PC-3 (cell line): ENCODE measurements at regions not wholly inside any gene's neighbourhood (a gene's known extent, or its start where the extent isn't known, plus 50 kb on each side); places are given as distances from the start of the nearest gene placed in this dataset.

Experiments
- ATAC-seq: fragments of 200-7000 bp; cut with Tn5 transposase; 2 replicates; pipeline ENCODE4 v1.9.1; 2020; ENCODE audit warnings: mild to moderate bottlenecking, moderate library complexity
- BruUV-seq: library from RNA; stranded (reverse); fragments of 400-500 nt; replicated peaks from 2 replicates; lab custom pipeline; 2021; lab: Mats Ljungman, UMichigan
- CTCF ChIA-PET: fragments of 300-600 bp; sonication (Branson Sonifier 250); formaldehyde crosslinking; loops from one replicate; lab custom pipeline; 2022; ENCODE audit warnings: antibody characterized with exemption; lab: Charles Lee
- POLR2A ChIA-PET: fragments of 300-600 bp; sonication (Branson Sonifier 250); formaldehyde crosslinking; loops from one replicate; lab custom pipeline; 2022; ENCODE audit warnings: antibody characterized with exemption; ENCODE audit not compliant: unreplicated experiment; lab: Charles Lee
- DNase-seq: peaks from one replicate; pipeline ENCODE4 v3.0.0-alpha.2; 2015
- H2AFZ ChIP-seq: fragments of 300-600 bp; sonication (generic); 2 replicates; pipeline ENCODE4 v1.6.0; 2016; ENCODE audit warnings: antibody characterized with exemption, low read length
- H3F3A ChIP-seq: fragments of 300-600 bp; sonication (generic); one replicate; pipeline ENCODE4 v1.6.0; 2017; ENCODE audit warnings: antibody characterized with exemption, low read length, control low read depth, mild to moderate bottlenecking; ENCODE audit not compliant: unreplicated experiment
- H3K27ac ChIP-seq: fragments of 300-600 bp; sonication (generic); 2 replicates; pipeline ENCODE4 v1.5.1; 2016; ENCODE audit warnings: mild to moderate bottlenecking, low read length
- H3K27me3 ChIP-seq: fragments of 300-600 bp; sonication (generic); 2 replicates; pipeline ENCODE4 v1.6.1; 2016; ENCODE audit warnings: low read length, mixed read lengths
- H3K36me3 ChIP-seq: fragments of 300-600 bp; sonication (generic); 2 replicates; pipeline ENCODE4 v1.6.1; 2016; ENCODE audit warnings: low read depth, mixed run types, low read length, mixed read lengths
- H3K4me1 ChIP-seq: fragments of 300-600 bp; sonication (generic); 2 replicates; pipeline ENCODE4 v1.5.1; 2016; ENCODE audit warnings: low read length; ENCODE audit not compliant: insufficient read depth
- H3K4me2 ChIP-seq: fragments of 300-600 bp; sonication (generic); 2 replicates; pipeline ENCODE4 v1.6.0; 2016; ENCODE audit warnings: low read length
- H3K4me3 ChIP-seq: fragments of 300-600 bp; sonication (generic); 2 replicates; pipeline ENCODE4 v1.5.1; 2016; ENCODE audit warnings: mild to moderate bottlenecking, low read length, mixed read lengths
- H3K79me2 ChIP-seq: fragments of 300-600 bp; sonication (generic); 2 replicates; pipeline ENCODE4 v1.6.1; 2017; ENCODE audit warnings: low read length, mixed read lengths
- H3K9ac ChIP-seq: fragments of 300-600 bp; sonication (generic); 2 replicates; pipeline ENCODE4 v1.6.0; 2016; ENCODE audit warnings: mild to moderate bottlenecking, low read length
- H3K9me2 ChIP-seq: fragments of 300-600 bp; sonication (generic); replicated peaks from 2 replicates; pipeline ENCODE4 v1.6.1; 2016; ENCODE audit warnings: mixed run types, low read length, mixed read lengths
- H3K9me3 ChIP-seq: fragments of 300-600 bp; sonication (generic); 2 replicates; pipeline ENCODE4 v1.6.1; 2016; ENCODE audit warnings: low read length, mixed read lengths
- H4K20me1 ChIP-seq: fragments of 300-600 bp; sonication (generic); 2 replicates; pipeline ENCODE4 v1.6.1; 2016; ENCODE audit warnings: low read length, mixed read lengths
- EZH2 ChIP-seq: fragments of 300-600 bp; sonication (generic); IDR thresholded peaks from one replicate; pipeline ENCODE4 v1.6.1; 2017; ENCODE audit warnings: antibody characterized with exemption, mild to moderate bottlenecking, low read length; ENCODE audit not compliant: unreplicated experiment
- EZH2phosphoT487 ChIP-seq: fragments of 300-600 bp; sonication (generic); IDR thresholded peaks from 2 replicates; pipeline ENCODE4 v1.6.1; 2018; ENCODE audit warnings: mild to moderate bottlenecking, antibody characterized with exemption, low read length, borderline replicate concordance
- intact Hi-C: fragments of 100-400 bp; cut with micrococcal nuclease; formaldehyde crosslinking; loops from 2 replicates; pipeline ENCODE4 v1.9.0; 2023
- TF ChIP-seq, protein P1 (sequence below): fragments of 300-600 bp; sonication (generic); conservative IDR thresholded peaks from 2 replicates; pipeline ENCODE4 v1.5.1; 2017; ENCODE audit warnings: antibody characterized with exemption, low read depth, mild to moderate bottlenecking, low read length

- CTCF ChIA-PET = no interaction called here
- Histone ChIP-seq H3K9me2 (no peaks in the 10 kb centered on the region), H4K20me1 (no peaks in the 10 kb centered on the region), H3K9me3 (no peaks in the 10 kb centered on the region), H3K36me3 (no peaks in the 10 kb centered on the region), H3K27me3 (no peaks in the 10 kb centered on the region), H3K4me2 (no peak overlapping the region), H3K27ac (no peak overlapping the region), H3K79me2 (no peaks in the 10 kb centered on the region), H3F3A (no peaks in the 10 kb centered on the region), H3K4me1 (no peaks in the 10 kb centered on the region), H3K9ac (no peak overlapping the region), H2AFZ (no peak overlapping the region), H3K4me3 (no peak overlapping the region)
- no peak for ATAC-seq
- no peak for DNase-seq
- TF ChIP-seq EZH2 = no peak
- no peak for TF ChIP-seq EZH2phosphoT487
- TF ChIP-seq, protein P1, sequence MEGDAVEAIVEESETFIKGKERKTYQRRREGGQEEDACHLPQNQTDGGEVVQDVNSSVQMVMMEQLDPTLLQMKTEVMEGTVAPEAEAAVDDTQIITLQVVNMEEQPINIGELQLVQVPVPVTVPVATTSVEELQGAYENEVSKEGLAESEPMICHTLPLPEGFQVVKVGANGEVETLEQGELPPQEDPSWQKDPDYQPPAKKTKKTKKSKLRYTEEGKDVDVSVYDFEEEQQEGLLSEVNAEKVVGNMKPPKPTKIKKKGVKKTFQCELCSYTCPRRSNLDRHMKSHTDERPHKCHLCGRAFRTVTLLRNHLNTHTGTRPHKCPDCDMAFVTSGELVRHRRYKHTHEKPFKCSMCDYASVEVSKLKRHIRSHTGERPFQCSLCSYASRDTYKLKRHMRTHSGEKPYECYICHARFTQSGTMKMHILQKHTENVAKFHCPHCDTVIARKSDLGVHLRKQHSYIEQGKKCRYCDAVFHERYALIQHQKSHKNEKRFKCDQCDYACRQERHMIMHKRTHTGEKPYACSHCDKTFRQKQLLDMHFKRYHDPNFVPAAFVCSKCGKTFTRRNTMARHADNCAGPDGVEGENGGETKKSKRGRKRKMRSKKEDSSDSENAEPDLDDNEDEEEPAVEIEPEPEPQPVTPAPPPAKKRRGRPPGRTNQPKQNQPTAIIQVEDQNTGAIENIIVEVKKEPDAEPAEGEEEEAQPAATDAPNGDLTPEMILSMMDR = no peak
- POLR2A ChIA-PET = no interaction called here
- intact Hi-C loops = no loop called here
- no TSS peak for BruUV-seq
These were observed 388.2 kb downstream of the FAM170A start for GRCh38 chr5:120017513-120017912.

- no peaks in the 10 kb centered on the region for H4K20me1 ChIP-seq
- H3K9me2 ChIP-seq = no peaks in the 10 kb centered on the region
- no peaks in the 10 kb centered on the region for H3F3A ChIP-seq
- BruUV-seq = no TSS peak
- no peak overlapping the region for H2AFZ ChIP-seq
- H3K79me2 ChIP-seq = no peaks in the 10 kb centered on the region
- no peak for DNase-seq
- intact Hi-C loops = no loop called here
- POLR2A ChIA-PET = no interaction called here
- TF ChIP-seq, protein P1 = no peak
- TF ChIP-seq EZH2phosphoT487 = no peak
- TF ChIP-seq EZH2 = no peak
- H3K36me3 ChIP-seq = no peaks in the 10 kb centered on the region
- no peaks in the 10 kb centered on the region for H3K27me3 ChIP-seq
- no peak for ATAC-seq
- CTCF ChIA-PET = no interaction called here
- no peak overlapping the region for H3K27ac ChIP-seq
- H3K9ac ChIP-seq = no peak overlapping the region
- H3K4me3 ChIP-seq = no peak overlapping the region
- no peak overlapping the region for H3K4me2 ChIP-seq
- no peaks in the 10 kb centered on the region for H3K9me3 ChIP-seq
- no peaks in the 10 kb centered on the region for H3K4me1 ChIP-seq
These were observed 405.8 kb downstream of the FAM170A start for GRCh38 chr5:120035181-120035580.

- TF ChIP-seq, protein P1 = no peak
- TF ChIP-seq EZH2phosphoT487 (no peak), EZH2 (no peak)
- ChIA-PET CTCF (no interaction called here), POLR2A (no interaction called here)
- no peaks in the 10 kb centered on the region for H3K36me3 ChIP-seq
- no peaks in the 10 kb centered on the region for H3F3A ChIP-seq
- H3K27me3 ChIP-seq = no peaks in the 10 kb centered on the region
- H3K9me3 ChIP-seq = no peaks in the 10 kb centered on the region
- no peaks in the 10 kb centered on the region for H3K4me1 ChIP-seq
- H3K9me2 ChIP-seq = no peaks in the 10 kb centered on the region
- no peak overlapping the region for H3K4me2 ChIP-seq
- no peak for ATAC-seq
- H2AFZ ChIP-seq = no peak overlapping the region
- intact Hi-C loops = no loop called here
- no peaks in the 10 kb centered on the region for H4K20me1 ChIP-seq
- no peak overlapping the region for H3K9ac ChIP-seq
- H3K27ac ChIP-seq = no peak overlapping the region
- no TSS peak for BruUV-seq
- H3K79me2 ChIP-seq = no peaks in the 10 kb centered on the region
- H3K4me3 ChIP-seq = no peak overlapping the region
- no peak for DNase-seq
These were observed 406.6 kb downstream of the FAM170A start for GRCh38 chr5:120035815-120036577.
